Hepatocyte (in vitro differentiated cells): ENCODE measurements at regions not wholly inside any gene's neighbourhood (a gene's known extent, or its start where the extent isn't known, plus 50 kb on each side); places are given as distances from the start of the nearest gene placed in this dataset.

Source experiments
- DNase-seq: peaks from one replicate; pipeline ENCODE4 v3.0.0-alpha.2; 2016; ENCODE audit warnings: low spot score
- H2AFZ ChIP-seq: fragments of 200-600 bp; sonication (generic); 2 replicates; pipeline ENCODE4 v1.6.0; 2016; ENCODE audit warnings: antibody characterized with exemption, mild to moderate bottlenecking
- H3K27ac ChIP-seq: fragments of 200-600 bp; sonication (generic); 2 replicates; pipeline ENCODE4 v1.5.1; 2016; ENCODE audit warnings: mild to moderate bottlenecking
- H3K27me3 ChIP-seq: fragments of 200-600 bp; sonication (generic); 2 replicates; pipeline ENCODE4 v1.6.1; 2016
- H3K36me3 ChIP-seq: fragments of 200-600 bp; sonication (generic); replicated peaks from 2 replicates; pipeline ENCODE4 v1.5.1; 2016; ENCODE audit warnings: low read depth; ENCODE audit not compliant: insufficient read depth
- H3K4me1 ChIP-seq: fragments of 200-600 bp; sonication (generic); 2 replicates; pipeline ENCODE4 v1.5.1; 2016; ENCODE audit warnings: mild to moderate bottlenecking, moderate library complexity; ENCODE audit not compliant: insufficient read depth
- H3K4me2 ChIP-seq: fragments of 200-600 bp; sonication (generic); 2 replicates; pipeline ENCODE4 v1.6.0; 2016
- H3K4me3 ChIP-seq: fragments of 200-600 bp; sonication (generic); 2 replicates; pipeline ENCODE4 v1.5.1; 2016; ENCODE audit warnings: mild to moderate bottlenecking
- H3K79me2 ChIP-seq: fragments of 200-600 bp; sonication (generic); 2 replicates; pipeline ENCODE4 v1.6.0; 2017; ENCODE audit warnings: mild to moderate bottlenecking
- H3K9me2 ChIP-seq: fragments of 200-600 bp; sonication (generic); replicated peaks from 2 replicates; pipeline ENCODE4 v1.6.0; 2017; ENCODE audit warnings: mild to moderate bottlenecking; ENCODE audit not compliant: insufficient read depth
- H3K9me3 ChIP-seq: fragments of 200-600 bp; sonication (generic); 2 replicates; pipeline ENCODE4 v1.5.1; 2016; ENCODE audit warnings: low read depth, mild to moderate bottlenecking
- H4K20me1 ChIP-seq: fragments of 200-600 bp; sonication (generic); 2 replicates; pipeline ENCODE4 v1.6.0; 2016; ENCODE audit warnings: mild to moderate bottlenecking; ENCODE audit not compliant: insufficient read depth, poor library complexity, severe bottlenecking
- CTCF ChIP-seq: fragments of 200-600 bp; sonication (generic); IDR thresholded peaks from 2 replicates; pipeline ENCODE4 v1.5.1; 2016; ENCODE audit warnings: antibody characterized with exemption, mild to moderate bottlenecking; ENCODE audit not compliant: poor library complexity
- EZH2 ChIP-seq: fragments of 200-600 bp; sonication (generic); IDR thresholded peaks from 2 replicates; pipeline ENCODE4 v1.6.1; 2016; ENCODE audit warnings: antibody characterized with exemption, mild to moderate bottlenecking, borderline replicate concordance
- EZH2phosphoT487 ChIP-seq: fragments of 200-600 bp; sonication (generic); IDR thresholded peaks from one replicate; pipeline ENCODE4 v1.6.1; 2018; ENCODE audit warnings: antibody characterized with exemption, mild to moderate bottlenecking, low read depth, moderate library complexity; ENCODE audit not compliant: unreplicated experiment, severe bottlenecking
- WGBS: methylation state at CpG from one replicate; pipeline ENCODE4 v1.1.6; 2016; ENCODE audit warnings: low lambda C conversion rate; ENCODE audit errors: missing lambda C conversion rate; 5-methylcytosine and 5-hydroxymethylcytosine counted together

- Histone ChIP-seq H3K27me3 (no peaks in the 10 kb centered on the region), H3K9me2 (no peaks in the 10 kb centered on the region), H3K36me3 (no peaks in the 10 kb centered on the region), H2AFZ (no peak overlapping the region), H3K4me2 (no peak overlapping the region), H3K4me1 (peaks cover 5% of the 10 kb centered on the region), H3K27ac (no peak overlapping the region), H4K20me1 (no peaks in the 10 kb centered on the region), H3K4me3 (no peak overlapping the region), H3K79me2 (no peaks in the 10 kb centered on the region), H3K9me3 (no peaks in the 10 kb centered on the region)
- no peak for DNase-seq
- TF ChIP-seq CTCF (no peak), EZH2 (no peak), EZH2phosphoT487 (no peak)
These were observed 409.2 kb downstream of the CSNK1G3 start for GRCh38 chr5:123921193-123921592.

- Histone ChIP-seq H3K9me3 (no peaks in the 10 kb centered on the region), H3K4me3 (no peak overlapping the region), H3K4me1 (peaks cover 9% of the 10 kb centered on the region), H2AFZ (no peak overlapping the region), H3K36me3 (no peaks in the 10 kb centered on the region), H3K4me2 (peak overlapping the region; percentile 24), H3K27me3 (no peaks in the 10 kb centered on the region), H4K20me1 (no peaks in the 10 kb centered on the region), H3K27ac (peak overlapping the region; percentile 10), H3K79me2 (no peaks in the 10 kb centered on the region), H3K9me2 (no peaks in the 10 kb centered on the region)
- peak; percentile 13 for DNase-seq
- no peak for TF ChIP-seq CTCF
- no peak for TF ChIP-seq EZH2phosphoT487
- no peak for TF ChIP-seq EZH2
- 44% methylated on average over 8 of the region's 8 CpGs for WGBS
These were observed 404.6 kb downstream of the CSNK1G3 start for GRCh38 chr5:123916345-123917121.

- H3K36me3 ChIP-seq, result no peaks in the 10 kb centered on the region
- no peak overlapping the region for H2AFZ ChIP-seq
- DNase-seq, result no peak
- H3K4me1 ChIP-seq, result peaks cover 9% of the 10 kb centered on the region
- H3K4me3 ChIP-seq, result no peak overlapping the region
- 67% methylated on average over 1 of the region's 1 CpG for WGBS
- no peaks in the 10 kb centered on the region for H3K79me2 ChIP-seq
- no peaks in the 10 kb centered on the region for H3K27me3 ChIP-seq
- H3K27ac ChIP-seq, result no peak overlapping the region
- TF ChIP-seq CTCF, result no peak
- TF ChIP-seq EZH2, result no peak
- no peak for TF ChIP-seq EZH2phosphoT487
- H4K20me1 ChIP-seq, result no peaks in the 10 kb centered on the region
- no peaks in the 10 kb centered on the region for H3K9me3 ChIP-seq
- H3K4me2 ChIP-seq, result no peak overlapping the region
- no peaks in the 10 kb centered on the region for H3K9me2 ChIP-seq
These were observed 402.4 kb downstream of the CSNK1G3 start for GRCh38 chr5:123914333-123914732.
